ENCODE measurements at regions not wholly inside any gene's neighbourhood (a gene's known extent, or its start where the extent isn't known, plus 50 kb on each side); places are given as distances from the start of the nearest gene placed in this dataset.
A peak's percentile ranks its signal among the peaks of the same experiment; 100 is the strongest.

- Mint-ChIP-seq H3K9me3 (peaks cover 3 to 7% (median 6%) of the 10 kb centered on the region in 7 donors), H3K27me3 (ENCODE audit: low read depth in 3 of 3) (no peaks in the 10 kb centered on the region), H3K4me1 (no peaks in the 10 kb centered on the region), H3K4me3 (no peak overlapping the region), H3K27ac (no peak overlapping the region), H3K36me3 (no peaks in the 10 kb centered on the region)
- H3K9ac ChIP-seq (ENCODE audit: insufficient read depth, low read length, poor library complexity, severe bottlenecking), result no peak overlapping the region
- H3K36me3 ChIP-seq (replicated peaks in 1 of 2; ENCODE audit: control insufficient read depth in 1 of 2, insufficient read depth in 2 of 2, low read length in 2 of 2), result no peaks in the 10 kb centered on the region
- DNase-seq, result peak in 1 of 3 donors; percentile 4
- H3K9me3 ChIP-seq (replicated peaks in 1 of 2; ENCODE audit: control insufficient read depth in 1 of 2, insufficient read depth in 1 of 2, low read length in 2 of 2), result no peaks in the 10 kb centered on the region
- intact Hi-C loops (cut with micrococcal nuclease), result no loop called here
- H3K4me3 ChIP-seq (replicated peaks in 1 of 3; ENCODE audit: low read depth in 2 of 3, low read length in 3 of 3), result no peak overlapping the region
- H3K27ac ChIP-seq (ENCODE audit: low read depth in 1 of 2, low read length in 2 of 2), result no peak overlapping the region
- H3K27me3 ChIP-seq (ENCODE audit: control insufficient read depth in 2 of 2, insufficient read depth in 2 of 2, low read length in 2 of 2), result no peaks in the 10 kb centered on the region
- H3K79me2 ChIP-seq (ENCODE audit: insufficient read depth, low read length), result no peaks in the 10 kb centered on the region
- no peaks in the 10 kb centered on the region for H4K20me1 ChIP-seq (ENCODE audit: insufficient read depth, low read length)
- no peak overlapping the region for H3K4me2 ChIP-seq (replicated peaks; ENCODE audit: extremely low read depth, low read length, poor library complexity, severe bottlenecking)
- H2AFZ ChIP-seq (ENCODE audit: insufficient read depth, low read depth, low read length, poor library complexity, severe bottlenecking), result no peak overlapping the region
- TF ChIP-seq CTCF (IDR thresholded peaks at IDR 0.05), result no peak
- no peaks in the 10 kb centered on the region for H3K4me1 ChIP-seq (ENCODE audit: control insufficient read depth in 1 of 2, insufficient read depth in 2 of 2, low read length in 2 of 2)
- no CpG with 5 or more reads among the region's 2 CpGs for WGBS (ENCODE audit: insufficient coverage)
Observed at GRCh38 chr5:83848941-83849340, 128.3 kb upstream of the HAPLN1 start.

- Mint-ChIP-seq H3K36me3 (no peaks in the 10 kb centered on the region), H3K4me3 (no peak overlapping the region), H3K9me3 (peaks cover 3 to 9% (median 6%) of the 10 kb centered on the region in 7 donors), H3K27me3 (ENCODE audit: low read depth in 3 of 3) (no peaks in the 10 kb centered on the region), H3K27ac (no peak overlapping the region), H3K4me1 (no peaks in the 10 kb centered on the region)
- H3K27me3 ChIP-seq (ENCODE audit: control insufficient read depth in 2 of 2, insufficient read depth in 2 of 2, low read length in 2 of 2), result no peaks in the 10 kb centered on the region
- H3K4me2 ChIP-seq (replicated peaks; ENCODE audit: extremely low read depth, low read length, poor library complexity, severe bottlenecking), result no peak overlapping the region
- 50% methylated on average over 2 of the region's 3 CpGs for WGBS (ENCODE audit: insufficient coverage)
- H3K27ac ChIP-seq (ENCODE audit: low read depth in 1 of 2, low read length in 2 of 2), result no peak overlapping the region
- H3K4me3 ChIP-seq (replicated peaks in 1 of 3; ENCODE audit: low read depth in 2 of 3, low read length in 3 of 3), result no peak overlapping the region
- intact Hi-C loops (cut with micrococcal nuclease), result no loop called here
- no peak overlapping the region for H3K9ac ChIP-seq (ENCODE audit: insufficient read depth, low read length, poor library complexity, severe bottlenecking)
- no peaks in the 10 kb centered on the region for H4K20me1 ChIP-seq (ENCODE audit: insufficient read depth, low read length)
- no peaks in the 10 kb centered on the region for H3K79me2 ChIP-seq (ENCODE audit: insufficient read depth, low read length)
- no peak overlapping the region for H2AFZ ChIP-seq (ENCODE audit: insufficient read depth, low read depth, low read length, poor library complexity, severe bottlenecking)
- no peak for TF ChIP-seq CTCF (IDR thresholded peaks at IDR 0.05)
- no peaks in the 10 kb centered on the region for H3K4me1 ChIP-seq (ENCODE audit: control insufficient read depth in 1 of 2, insufficient read depth in 2 of 2, low read length in 2 of 2)
- no peaks in the 10 kb centered on the region for H3K36me3 ChIP-seq (replicated peaks in 1 of 2; ENCODE audit: control insufficient read depth in 1 of 2, insufficient read depth in 2 of 2, low read length in 2 of 2)
- H3K9me3 ChIP-seq (replicated peaks in 1 of 2; ENCODE audit: control insufficient read depth in 1 of 2, insufficient read depth in 1 of 2, low read length in 2 of 2), result no peaks in the 10 kb centered on the region
- DNase-seq, result no peak
Observed at GRCh38 chr5:83846624-83847350, 126.1 kb upstream of the HAPLN1 start.

Data from CD14-positive monocyte (primary cell).